Smooth muscle cell (in vitro differentiated cells): ENCODE measurements at regions not wholly inside any gene's neighbourhood (a gene's known extent, or its start where the extent isn't known, plus 50 kb on each side); places are given as distances from the start of the nearest gene placed in this dataset.

ENCODE experiments used
- DNase-seq: peaks from one replicate; lab custom pipeline; 2025; ENCODE audit not compliant: unreplicated experiment; lab: John Stamatoyannopoulos, UW
- H2AFZ ChIP-seq: fragments of 200-600 bp; sonication (generic); 2 replicates; pipeline ENCODE4 v1.6.0; 2016; ENCODE audit warnings: antibody characterized with exemption, low read depth, mild to moderate bottlenecking
- H3F3A ChIP-seq: fragments of 200-600 bp; sonication (generic); 2 replicates; pipeline ENCODE4 v1.6.0; 2017; ENCODE audit warnings: antibody characterized with exemption, low read depth
- H3K27ac ChIP-seq: fragments of 200-600 bp; sonication (generic); 2 replicates; pipeline ENCODE4 v1.5.1; 2016; ENCODE audit warnings: low read depth, mild to moderate bottlenecking
- H3K27me3 ChIP-seq: fragments of 200-600 bp; sonication (generic); 2 replicates; pipeline ENCODE4 v1.6.1; 2016; ENCODE audit warnings: low read depth, mild to moderate bottlenecking
- H3K36me3 ChIP-seq: fragments of 200-600 bp; sonication (generic); 2 replicates; pipeline ENCODE4 v1.5.1; 2016; ENCODE audit warnings: low read depth
- H3K4me1 ChIP-seq: fragments of 200-600 bp; sonication (generic); 2 replicates; pipeline ENCODE4 v1.5.1; 2016; ENCODE audit warnings: low read depth
- H3K4me2 ChIP-seq: fragments of 200-600 bp; sonication (generic); 2 replicates; pipeline ENCODE4 v1.6.0; 2016; ENCODE audit warnings: mild to moderate bottlenecking
- H3K4me3 ChIP-seq: fragments of 200-600 bp; sonication (generic); 2 replicates; pipeline ENCODE4 v1.5.1; 2016; ENCODE audit warnings: mild to moderate bottlenecking
- H3K79me2 ChIP-seq: fragments of 200-600 bp; sonication (generic); 2 replicates; pipeline ENCODE4 v1.6.0; 2016; ENCODE audit warnings: low read depth, mild to moderate bottlenecking
- H3K9ac ChIP-seq: fragments of 200-600 bp; sonication (generic); 2 replicates; pipeline ENCODE4 v1.6.0; 2016; ENCODE audit warnings: low read depth
- H3K9me3 ChIP-seq: fragments of 200-600 bp; sonication (generic); replicated peaks from 2 replicates; pipeline ENCODE4 v1.5.1; 2016; ENCODE audit warnings: low read depth
- H4K20me1 ChIP-seq: fragments of 200-600 bp; sonication (generic); 2 replicates; pipeline ENCODE4 v1.6.0; 2016; ENCODE audit warnings: low read depth
- WGBS: methylation state at CpG from one replicate; pipeline ENCODE4 v1.1.7; 2016; ENCODE audit warnings: low lambda C conversion rate; 5-methylcytosine and 5-hydroxymethylcytosine counted together
- TF ChIP-seq, protein P1 (sequence below): fragments of 200-600 bp; sonication (generic); IDR thresholded peaks from 2 replicates; pipeline ENCODE4 v1.5.1; 2017; ENCODE audit warnings: borderline replicate concordance, mild to moderate bottlenecking, antibody characterized with exemption; ENCODE audit not compliant: insufficient read depth, poor library complexity, severe bottlenecking

DNA sequence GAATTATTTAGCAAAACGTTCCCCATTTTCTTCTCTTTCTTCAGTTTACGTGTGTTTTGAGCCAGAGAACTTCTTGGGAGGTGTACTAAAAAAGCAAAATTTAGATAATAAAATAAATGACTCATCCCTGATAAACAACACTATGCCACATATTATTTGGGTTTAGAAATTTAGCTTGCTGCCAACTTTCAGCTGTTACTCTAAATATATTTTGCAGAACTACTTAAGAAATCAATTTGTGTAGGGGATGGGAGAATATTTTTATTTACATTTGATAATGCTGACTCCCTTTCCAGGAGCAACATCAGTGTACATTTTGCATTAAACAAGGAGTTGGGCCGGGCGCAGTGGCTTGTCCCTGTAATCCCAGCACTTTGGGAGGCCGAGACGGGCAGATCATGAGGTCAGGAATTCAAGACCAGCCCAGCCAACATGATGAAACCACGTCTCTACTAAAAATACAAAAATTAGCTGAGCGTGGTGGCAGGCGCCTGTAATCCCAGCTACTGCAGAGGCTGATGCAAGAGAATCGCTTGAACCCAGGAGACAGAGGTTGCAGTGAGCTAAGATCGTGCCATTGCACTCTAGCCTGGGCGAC lies 151.4 kb upstream of the ZRANB2 start:
- DNase-seq = no peak
- H4K20me1 ChIP-seq = no peaks in the 10 kb centered on the region

DNA sequence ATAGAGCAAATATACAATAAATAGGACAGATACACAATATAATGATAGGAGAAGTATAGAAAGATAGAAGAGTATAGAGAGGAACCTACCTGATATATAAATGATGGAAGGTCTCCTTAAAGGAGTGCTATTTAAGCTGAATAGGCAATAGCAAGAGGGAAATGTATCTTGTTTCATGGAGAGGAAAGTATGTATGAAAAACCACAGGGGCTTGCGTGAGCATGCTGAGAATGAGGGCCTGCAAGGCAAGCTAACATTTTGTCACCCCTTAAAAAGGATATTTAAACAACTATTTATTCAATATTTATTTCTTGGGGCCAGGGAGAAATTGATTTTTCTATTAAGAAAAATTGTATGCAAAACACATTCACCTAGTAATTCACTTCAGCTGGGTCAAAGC lies 150.9 kb upstream of the ZRANB2 start:
- Histone ChIP-seq H3K9me3 (no peaks in the 10 kb centered on the region), H3K4me1 (peaks cover 12% of the 10 kb centered on the region), H2AFZ (no peak overlapping the region), H3K4me2 (peak overlapping the region; percentile 74), H3K27ac (peak overlapping the region; percentile 68), H4K20me1 (no peaks in the 10 kb centered on the region), H3F3A (peaks cover 6% of the 10 kb centered on the region), H3K9ac (no peak overlapping the region), H3K79me2 (no peaks in the 10 kb centered on the region), H3K4me3 (no peak overlapping the region), H3K27me3 (no peaks in the 10 kb centered on the region), H3K36me3 (no peaks in the 10 kb centered on the region)
- TF ChIP-seq, protein P1, sequence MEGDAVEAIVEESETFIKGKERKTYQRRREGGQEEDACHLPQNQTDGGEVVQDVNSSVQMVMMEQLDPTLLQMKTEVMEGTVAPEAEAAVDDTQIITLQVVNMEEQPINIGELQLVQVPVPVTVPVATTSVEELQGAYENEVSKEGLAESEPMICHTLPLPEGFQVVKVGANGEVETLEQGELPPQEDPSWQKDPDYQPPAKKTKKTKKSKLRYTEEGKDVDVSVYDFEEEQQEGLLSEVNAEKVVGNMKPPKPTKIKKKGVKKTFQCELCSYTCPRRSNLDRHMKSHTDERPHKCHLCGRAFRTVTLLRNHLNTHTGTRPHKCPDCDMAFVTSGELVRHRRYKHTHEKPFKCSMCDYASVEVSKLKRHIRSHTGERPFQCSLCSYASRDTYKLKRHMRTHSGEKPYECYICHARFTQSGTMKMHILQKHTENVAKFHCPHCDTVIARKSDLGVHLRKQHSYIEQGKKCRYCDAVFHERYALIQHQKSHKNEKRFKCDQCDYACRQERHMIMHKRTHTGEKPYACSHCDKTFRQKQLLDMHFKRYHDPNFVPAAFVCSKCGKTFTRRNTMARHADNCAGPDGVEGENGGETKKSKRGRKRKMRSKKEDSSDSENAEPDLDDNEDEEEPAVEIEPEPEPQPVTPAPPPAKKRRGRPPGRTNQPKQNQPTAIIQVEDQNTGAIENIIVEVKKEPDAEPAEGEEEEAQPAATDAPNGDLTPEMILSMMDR = no peak
- 21% methylated on average over 1 of the region's 1 CpG for WGBS
- DNase-seq = no peak

More for the DNA sequence above, 151.4 kb upstream of the ZRANB2 start:
- H3K4me1 ChIP-seq = peaks cover 12% of the 10 kb centered on the region
- peak overlapping the region; percentile 74 for H3K4me2 ChIP-seq
- TF ChIP-seq, protein P1 = no peak
- H3K79me2 ChIP-seq = no peaks in the 10 kb centered on the region
- no peak overlapping the region for H3K4me3 ChIP-seq
- no peaks in the 10 kb centered on the region for H3K9me3 ChIP-seq
- peaks cover 6% of the 10 kb centered on the region for H3F3A ChIP-seq
- H2AFZ ChIP-seq = no peak overlapping the region
- H3K27ac ChIP-seq = peak overlapping the region; percentile 68
- no peaks in the 10 kb centered on the region for H3K36me3 ChIP-seq
- H3K27me3 ChIP-seq = no peaks in the 10 kb centered on the region
- H3K9ac ChIP-seq = no peak overlapping the region
- WGBS = 48% methylated on average over 12 of the region's 12 CpGs

DNA sequence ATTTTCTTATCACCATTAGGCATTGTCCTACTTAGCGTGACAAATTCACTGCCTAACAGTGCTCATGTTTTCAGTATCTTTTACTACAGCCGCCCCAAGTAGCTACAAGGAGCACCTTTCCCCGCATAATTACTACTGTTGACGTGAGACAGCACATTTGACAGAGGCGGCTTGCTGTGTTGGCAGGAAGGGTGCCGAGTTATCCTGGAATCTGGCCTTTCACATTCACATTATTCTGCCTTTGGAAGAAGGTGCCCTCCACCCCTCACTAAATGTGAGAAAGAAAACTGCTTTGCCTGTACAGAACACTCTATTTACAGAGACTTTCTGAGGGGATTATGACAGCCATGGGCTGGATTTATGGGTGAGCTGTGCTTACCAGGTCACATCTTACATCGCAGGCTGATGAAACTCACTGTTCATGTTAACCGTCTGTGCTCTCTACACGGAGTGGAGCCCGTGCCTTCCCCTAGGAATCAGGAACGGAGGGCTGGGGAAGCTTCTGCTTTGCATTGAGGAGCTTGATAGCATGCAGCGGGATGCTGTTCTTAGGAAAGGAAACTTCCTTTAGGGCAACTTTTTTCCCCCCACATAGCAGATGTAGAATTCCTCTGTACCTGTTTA lies 148.0 kb upstream of the ZRANB2 start:
- H3K4me1 ChIP-seq = peaks cover 12% of the 10 kb centered on the region
- H3K27ac ChIP-seq = no peak overlapping the region
- H4K20me1 ChIP-seq = no peaks in the 10 kb centered on the region
- H3K36me3 ChIP-seq = no peaks in the 10 kb centered on the region
- H3K4me2 ChIP-seq = peak overlapping the region; percentile 70
- H3K9ac ChIP-seq = no peak overlapping the region
- H3K4me3 ChIP-seq = no peak overlapping the region
- peak overlapping the region; percentile 52 for H2AFZ ChIP-seq
- WGBS = 30% methylated on average over 12 of the region's 12 CpGs
- TF ChIP-seq, protein P1 = no peak
- H3K79me2 ChIP-seq = no peaks in the 10 kb centered on the region
- H3K27me3 ChIP-seq = no peaks in the 10 kb centered on the region
- no peaks in the 10 kb centered on the region for H3K9me3 ChIP-seq
- no peak for DNase-seq
- H3F3A ChIP-seq = peaks cover 6% of the 10 kb centered on the region

DNA sequence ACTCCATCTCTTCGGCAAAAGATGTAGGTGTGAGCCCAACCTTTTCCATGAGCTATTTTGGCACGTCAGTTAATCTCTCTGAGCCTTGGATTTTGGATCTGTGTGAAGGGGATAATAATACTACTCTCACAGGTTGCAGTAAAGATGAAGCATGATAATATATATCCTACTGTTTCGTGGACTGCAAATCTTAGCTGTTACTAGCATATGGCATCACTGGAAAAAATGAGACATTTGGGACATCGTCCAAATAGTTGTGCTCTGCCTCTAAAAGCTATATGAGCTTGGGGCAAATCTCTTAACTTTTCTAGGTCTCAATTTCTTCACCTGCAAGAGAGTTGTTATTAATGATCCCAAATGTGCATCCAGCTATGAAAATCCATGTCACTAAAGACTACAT lies 147.4 kb upstream of the ZRANB2 start:
- Histone ChIP-seq H3K9me3 (no peaks in the 10 kb centered on the region), H3F3A (peaks cover 6% of the 10 kb centered on the region), H3K4me1 (peaks cover 12% of the 10 kb centered on the region), H3K4me2 (no peak overlapping the region), H3K36me3 (no peaks in the 10 kb centered on the region), H3K4me3 (no peak overlapping the region), H3K27ac (no peak overlapping the region), H3K27me3 (no peaks in the 10 kb centered on the region), H2AFZ (no peak overlapping the region), H3K79me2 (no peaks in the 10 kb centered on the region), H4K20me1 (no peaks in the 10 kb centered on the region), H3K9ac (no peak overlapping the region)
- TF ChIP-seq, protein P1 = no peak
- DNase-seq = no peak
- WGBS = 78% methylated on average over 4 of the region's 4 CpGs
